ENCODE measurements at regions not wholly inside any gene's neighbourhood (a gene's known extent, or its start where the extent isn't known, plus 50 kb on each side); places are given as distances from the start of the nearest gene placed in this dataset.

DNA sequence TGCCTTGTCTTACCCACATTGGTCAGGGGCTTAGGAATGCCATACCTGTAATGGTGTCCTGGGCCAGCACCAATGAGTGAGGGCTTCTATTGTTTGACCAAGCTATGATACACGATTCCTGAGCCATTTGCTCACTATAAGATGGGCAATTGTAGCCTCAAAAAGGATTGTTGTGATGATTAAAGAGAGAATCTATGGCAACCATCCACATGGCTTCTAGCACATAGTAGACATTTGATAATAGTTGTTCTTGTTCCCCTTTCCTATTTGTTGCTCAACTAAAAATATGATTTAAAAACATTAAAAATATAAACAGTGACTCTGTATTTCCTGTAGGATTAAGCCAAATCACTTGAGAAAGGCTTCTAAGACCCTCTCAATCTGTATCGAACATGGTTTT, 366.1 kb downstream of the PCNX1 start:
- TF ChIP-seq, protein P1, sequence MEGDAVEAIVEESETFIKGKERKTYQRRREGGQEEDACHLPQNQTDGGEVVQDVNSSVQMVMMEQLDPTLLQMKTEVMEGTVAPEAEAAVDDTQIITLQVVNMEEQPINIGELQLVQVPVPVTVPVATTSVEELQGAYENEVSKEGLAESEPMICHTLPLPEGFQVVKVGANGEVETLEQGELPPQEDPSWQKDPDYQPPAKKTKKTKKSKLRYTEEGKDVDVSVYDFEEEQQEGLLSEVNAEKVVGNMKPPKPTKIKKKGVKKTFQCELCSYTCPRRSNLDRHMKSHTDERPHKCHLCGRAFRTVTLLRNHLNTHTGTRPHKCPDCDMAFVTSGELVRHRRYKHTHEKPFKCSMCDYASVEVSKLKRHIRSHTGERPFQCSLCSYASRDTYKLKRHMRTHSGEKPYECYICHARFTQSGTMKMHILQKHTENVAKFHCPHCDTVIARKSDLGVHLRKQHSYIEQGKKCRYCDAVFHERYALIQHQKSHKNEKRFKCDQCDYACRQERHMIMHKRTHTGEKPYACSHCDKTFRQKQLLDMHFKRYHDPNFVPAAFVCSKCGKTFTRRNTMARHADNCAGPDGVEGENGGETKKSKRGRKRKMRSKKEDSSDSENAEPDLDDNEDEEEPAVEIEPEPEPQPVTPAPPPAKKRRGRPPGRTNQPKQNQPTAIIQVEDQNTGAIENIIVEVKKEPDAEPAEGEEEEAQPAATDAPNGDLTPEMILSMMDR (conservative IDR thresholded peaks at IDR 0.05; ENCODE audit: low read depth, low read length), result no peak
- DNase-seq (ENCODE audit: low read depth), result no peak
- no peak overlapping the region for H3K4me3 ChIP-seq (ENCODE audit: low read length)

DNA sequence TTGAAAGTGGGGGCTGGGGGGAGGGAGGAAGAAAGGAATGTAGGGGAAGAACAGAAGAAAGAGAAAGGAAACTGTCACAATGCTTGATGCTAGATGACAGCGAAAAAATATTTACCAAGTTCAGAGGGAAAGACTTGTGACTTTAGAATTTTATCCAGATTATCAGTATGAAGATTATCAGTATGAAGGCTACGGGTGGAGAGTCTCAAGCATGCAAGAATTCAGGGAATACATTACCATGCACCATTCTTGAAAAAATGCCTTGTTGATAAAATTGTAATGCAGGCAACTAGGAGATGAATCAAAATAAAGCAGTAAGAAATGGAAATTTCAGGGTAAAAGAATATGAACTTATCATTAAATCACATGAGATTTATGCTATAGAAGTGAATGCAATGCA, 376.8 kb downstream of the PCNX1 start:
- TF ChIP-seq, protein P1 (conservative IDR thresholded peaks at IDR 0.05; ENCODE audit: low read depth, low read length), result no peak
- DNase-seq (ENCODE audit: low read depth), result no peak
- no peak overlapping the region for H3K4me3 ChIP-seq (ENCODE audit: low read length)

DNA sequence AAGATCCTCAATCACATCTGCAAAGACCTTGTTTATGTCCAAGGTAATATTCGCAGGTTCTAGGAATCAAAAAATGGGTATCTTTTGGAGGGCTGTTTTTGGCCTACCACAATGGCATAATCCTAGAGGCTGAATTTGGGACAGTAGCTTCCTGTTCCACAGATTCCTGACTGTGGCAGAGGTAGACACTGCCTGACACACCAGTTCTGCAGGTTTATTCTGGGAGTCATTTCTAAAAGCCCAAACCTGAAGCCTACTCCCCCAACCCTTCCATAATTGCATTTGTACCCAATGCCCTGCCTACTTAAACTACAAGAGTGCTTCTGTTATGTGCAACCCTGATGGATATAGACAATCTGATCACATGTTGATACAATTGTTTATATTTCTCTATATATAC, 378.9 kb downstream of the PCNX1 start:
- no peak for DNase-seq (ENCODE audit: low read depth)
- no peak overlapping the region for H3K4me3 ChIP-seq (ENCODE audit: low read length)
- TF ChIP-seq, protein P1 (conservative IDR thresholded peaks at IDR 0.05; ENCODE audit: low read depth, low read length), result no peak

DNA sequence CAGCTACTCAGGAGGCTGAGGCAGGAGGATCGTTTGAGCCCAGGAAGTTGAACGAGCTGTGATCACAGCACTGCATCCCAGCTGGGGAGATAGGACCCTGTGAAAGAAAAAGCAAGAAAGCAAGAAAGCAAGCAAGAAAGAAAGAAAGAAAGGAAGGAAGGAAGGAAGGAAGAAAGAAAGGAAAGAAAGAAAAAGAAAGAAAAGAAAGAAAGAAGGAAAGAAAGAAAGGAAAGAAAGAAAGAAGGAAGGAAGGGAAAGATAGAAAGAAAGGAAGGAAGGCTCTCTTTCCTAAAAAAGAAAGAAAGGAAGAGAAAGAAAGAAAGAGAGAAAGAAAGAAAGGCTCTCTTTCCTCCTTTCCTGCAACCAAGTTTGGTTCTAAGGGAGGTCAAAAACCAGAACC, 380.3 kb downstream of the PCNX1 start:
- TF ChIP-seq, protein P1 (conservative IDR thresholded peaks at IDR 0.05; ENCODE audit: low read depth, low read length), result no peak
- no peak for DNase-seq (ENCODE audit: low read depth)

DNA sequence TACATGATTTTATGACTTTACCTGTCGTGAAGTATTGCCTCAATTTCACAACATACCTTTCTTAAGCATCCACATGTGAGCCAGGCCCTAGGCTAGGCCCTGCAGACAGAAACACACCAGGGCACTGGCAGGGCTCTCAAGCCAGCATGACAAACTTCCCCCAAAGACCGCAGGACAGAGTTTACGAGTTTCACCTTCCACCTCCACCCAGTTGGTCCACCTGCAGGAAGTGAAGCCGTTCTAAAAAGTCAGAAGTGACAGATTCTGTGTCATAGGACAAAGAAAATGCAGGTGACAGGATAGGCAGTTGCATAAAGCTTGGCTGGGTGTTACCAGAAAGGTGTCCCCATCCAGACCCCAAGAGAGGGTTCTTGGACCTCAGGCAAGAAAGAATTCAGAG, 382.3 kb downstream of the PCNX1 start:
- TF ChIP-seq, protein P1 (conservative IDR thresholded peaks at IDR 0.05; ENCODE audit: low read depth, low read length), result no peak
- no peak for DNase-seq (ENCODE audit: low read depth)
- no peak overlapping the region for H3K4me3 ChIP-seq (ENCODE audit: low read length)

More for the DNA sequence above, 380.3 kb downstream of the PCNX1 start:
- H3K4me3 ChIP-seq (ENCODE audit: low read length), result no peak overlapping the region

DNA sequence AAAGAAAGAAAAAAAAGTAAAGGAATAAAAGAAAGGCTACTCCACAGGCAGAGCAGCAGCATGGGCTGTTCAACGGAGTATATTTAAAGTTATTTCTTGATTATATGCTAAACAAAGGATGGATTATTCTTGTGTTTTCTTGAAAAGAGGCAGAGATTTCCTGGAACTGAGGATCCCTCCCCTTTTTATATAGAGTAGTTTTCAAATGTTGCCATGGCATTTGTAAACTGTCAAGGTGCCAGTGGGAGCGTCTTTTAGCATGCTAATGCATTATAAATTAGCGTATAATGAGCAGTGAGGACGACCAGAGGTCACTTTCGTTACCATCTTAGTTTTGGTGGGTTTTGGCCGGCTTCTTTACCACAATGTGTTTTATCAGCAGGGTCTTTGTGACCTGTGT, 383.0 kb downstream of the PCNX1 start:
- no peak for DNase-seq (ENCODE audit: low read depth)
- TF ChIP-seq, protein P1 (conservative IDR thresholded peaks at IDR 0.05; ENCODE audit: low read depth, low read length), result no peak
- H3K4me3 ChIP-seq (ENCODE audit: low read length), result no peak overlapping the region

DNA sequence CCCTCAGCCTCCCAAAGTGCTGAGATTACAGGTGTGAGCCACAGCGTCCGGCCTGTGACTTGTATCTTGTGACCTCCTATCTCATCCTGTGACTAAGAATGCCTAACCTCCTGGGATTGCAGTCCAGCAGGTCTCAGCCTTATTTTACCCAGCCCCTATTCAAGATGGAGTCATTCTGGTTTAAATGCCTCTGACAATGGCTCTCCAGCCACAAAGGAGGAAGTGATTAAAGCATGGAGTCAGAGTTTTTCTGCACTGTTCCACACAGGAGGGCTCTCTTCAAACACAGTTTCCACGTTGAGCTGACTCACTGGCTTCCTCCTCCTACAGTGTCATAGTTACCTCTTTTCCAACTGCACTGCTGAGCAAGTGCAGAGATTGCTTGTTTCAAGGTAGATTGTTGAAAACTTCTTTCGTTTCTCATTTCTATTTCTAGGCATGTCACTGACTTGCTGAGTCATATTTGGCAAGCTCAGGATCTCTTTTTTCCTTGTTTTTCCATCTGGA, 383.8 kb downstream of the PCNX1 start:
- DNase-seq (ENCODE audit: low read depth), result peak; percentile 48
- H3K4me3 ChIP-seq (ENCODE audit: low read length), result no peak overlapping the region
- TF ChIP-seq, protein P1 (conservative IDR thresholded peaks at IDR 0.05; ENCODE audit: low read depth, low read length), result no peak
